Panc1 (cell line): ENCODE measurements at regions not wholly inside any gene's neighbourhood (a gene's known extent, or its start where the extent isn't known, plus 50 kb on each side); places are given as distances from the start of the nearest gene placed in this dataset.

ENCODE experiments used
- ATAC-seq: fragments of 200-7000 bp; cut with Tn5 transposase; 2 replicates; pipeline ENCODE4 v1.9.1; 2020; ENCODE audit warnings: mild to moderate bottlenecking, moderate library complexity
- BruUV-seq: library from RNA; stranded (reverse); fragments of 400-500 nt; replicated peaks from 2 replicates; lab custom pipeline; 2021; lab: Mats Ljungman, UMichigan
- CTCF ChIA-PET: fragments of 300-600 bp; sonication (Branson Sonifier 250); formaldehyde crosslinking; loops from one replicate; lab custom pipeline; 2022; ENCODE audit warnings: antibody characterized with exemption; lab: Charles Lee
- POLR2A ChIA-PET: fragments of 300-600 bp; sonication (Branson Sonifier 250); formaldehyde crosslinking; loops from one replicate; lab custom pipeline; 2022; ENCODE audit warnings: antibody characterized with exemption; lab: Charles Lee
- DNase-seq: peaks from one replicate; pipeline ENCODE4 v3.0.0-alpha.2; 2010; ENCODE audit warnings: low read depth, low spot score
- H3K27ac ChIP-seq: 2 replicates; pipeline ENCODE4 v1.5.1; 2011; ENCODE audit warnings: mild to moderate bottlenecking, low read length, inconsistent platforms
- H3K27me3 ChIP-seq: fragments of 200-500 bp; sonication (Bioruptor generic); 2 replicates; pipeline ENCODE4 v1.6.0; 2014; ENCODE audit warnings: low read length, inconsistent platforms; ENCODE audit not compliant: control insufficient read depth, insufficient read depth
- H3K36me3 ChIP-seq: fragments of 200-500 bp; sonication (Bioruptor generic); 2 replicates; pipeline ENCODE4 v1.5.1; 2014; ENCODE audit warnings: inconsistent platforms, mild to moderate bottlenecking, low read length, moderate library complexity; ENCODE audit not compliant: control insufficient read depth, insufficient read depth
- H3K4me1 ChIP-seq: 2 replicates; pipeline ENCODE4 v1.5.1; 2011; ENCODE audit warnings: inconsistent platforms, mild to moderate bottlenecking, low read length, moderate library complexity; ENCODE audit not compliant: control insufficient read depth, insufficient read depth
- H3K4me3 ChIP-seq, 2 experiments: 2 replicates each; pipeline ENCODE4 v1.5.1; 2011 to 2012; ENCODE audit warnings: low read depth in 2 of 2, low read length in 2 of 2, mild to moderate bottlenecking in 2 of 2, inconsistent platforms in 1 of 2, moderate library complexity in 1 of 2
- H3K9me3 ChIP-seq: fragments of 200-500 bp; sonication (Bioruptor generic); 2 replicates; pipeline ENCODE4 v1.5.1; 2014; ENCODE audit warnings: low read depth, mild to moderate bottlenecking, inconsistent platforms, low read length, moderate library complexity; ENCODE audit not compliant: control insufficient read depth, insufficient read depth
- POLR2AphosphoS5 ChIP-seq: IDR thresholded peaks from 2 replicates; pipeline ENCODE4 v1.6.1; 2012; ENCODE audit warnings: mild to moderate bottlenecking, low read depth, low read length, moderate library complexity
- SIN3A ChIP-seq: IDR thresholded peaks from 2 replicates; pipeline ENCODE4 v1.6.1; 2012; ENCODE audit warnings: low read depth, mild to moderate bottlenecking, low read length, moderate library complexity, borderline replicate concordance; ENCODE audit not compliant: insufficient read depth
- TCF7L2 ChIP-seq: IDR thresholded peaks from 2 replicates; pipeline ENCODE4 v1.6.1; 2011; ENCODE audit warnings: mild to moderate bottlenecking, low read depth, low read length, inconsistent platforms
- in situ Hi-C: cut with HindIII; loops from 2 replicates; pipeline ENCODE4 v1.10.0; 2016; ENCODE audit warnings: low sequenced_read_pairs, low pct_unique_long_range_greater_than_20kb
- intact Hi-C: fragments of 100-400 bp; cut with micrococcal nuclease; formaldehyde crosslinking; loops from one replicate; pipeline ENCODE4 v1.10.0; 2022; ENCODE audit not compliant: unreplicated experiment
- TF ChIP-seq, protein P1 (sequence below), 2 experiments: IDR thresholded peaks; 2 replicates each; pipeline ENCODE4 v1.6.1; 2011 to 2012; ENCODE audit warnings: low read depth in 2 of 2, control low read depth in 1 of 2, low read length in 1 of 2, mild to moderate bottlenecking in 1 of 2, moderate library complexity in 1 of 2; ENCODE audit not compliant: insufficient read depth in 1 of 2
- TF ChIP-seq, protein P2 (sequence below): fragments of 450-650 bp; IDR thresholded peaks from 2 replicates; pipeline ENCODE4 v1.5.1; 2017; ENCODE audit warnings: mild to moderate bottlenecking

DNA sequence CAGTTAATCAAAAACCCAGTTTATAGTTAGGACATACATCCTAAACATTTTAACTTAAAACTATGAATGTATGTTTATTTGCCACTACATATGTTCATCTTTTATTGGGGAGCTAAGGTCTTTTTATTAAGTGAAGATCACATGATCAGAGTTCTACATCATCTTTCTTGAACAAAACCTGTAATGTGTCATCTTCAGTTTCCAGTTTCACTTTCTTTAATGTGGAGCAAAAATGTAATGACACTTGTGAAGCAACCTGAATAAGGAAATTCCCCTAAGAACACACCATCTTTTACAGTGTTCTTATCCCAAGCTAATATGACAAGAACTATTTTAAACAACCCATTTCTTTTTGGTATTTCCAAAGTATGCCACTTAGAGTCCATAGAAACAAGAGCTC is 166.7 kb upstream of the BET1 start:
- ATAC-seq (no peak), DNase-seq (no peak)
- TF ChIP-seq, protein P1, sequence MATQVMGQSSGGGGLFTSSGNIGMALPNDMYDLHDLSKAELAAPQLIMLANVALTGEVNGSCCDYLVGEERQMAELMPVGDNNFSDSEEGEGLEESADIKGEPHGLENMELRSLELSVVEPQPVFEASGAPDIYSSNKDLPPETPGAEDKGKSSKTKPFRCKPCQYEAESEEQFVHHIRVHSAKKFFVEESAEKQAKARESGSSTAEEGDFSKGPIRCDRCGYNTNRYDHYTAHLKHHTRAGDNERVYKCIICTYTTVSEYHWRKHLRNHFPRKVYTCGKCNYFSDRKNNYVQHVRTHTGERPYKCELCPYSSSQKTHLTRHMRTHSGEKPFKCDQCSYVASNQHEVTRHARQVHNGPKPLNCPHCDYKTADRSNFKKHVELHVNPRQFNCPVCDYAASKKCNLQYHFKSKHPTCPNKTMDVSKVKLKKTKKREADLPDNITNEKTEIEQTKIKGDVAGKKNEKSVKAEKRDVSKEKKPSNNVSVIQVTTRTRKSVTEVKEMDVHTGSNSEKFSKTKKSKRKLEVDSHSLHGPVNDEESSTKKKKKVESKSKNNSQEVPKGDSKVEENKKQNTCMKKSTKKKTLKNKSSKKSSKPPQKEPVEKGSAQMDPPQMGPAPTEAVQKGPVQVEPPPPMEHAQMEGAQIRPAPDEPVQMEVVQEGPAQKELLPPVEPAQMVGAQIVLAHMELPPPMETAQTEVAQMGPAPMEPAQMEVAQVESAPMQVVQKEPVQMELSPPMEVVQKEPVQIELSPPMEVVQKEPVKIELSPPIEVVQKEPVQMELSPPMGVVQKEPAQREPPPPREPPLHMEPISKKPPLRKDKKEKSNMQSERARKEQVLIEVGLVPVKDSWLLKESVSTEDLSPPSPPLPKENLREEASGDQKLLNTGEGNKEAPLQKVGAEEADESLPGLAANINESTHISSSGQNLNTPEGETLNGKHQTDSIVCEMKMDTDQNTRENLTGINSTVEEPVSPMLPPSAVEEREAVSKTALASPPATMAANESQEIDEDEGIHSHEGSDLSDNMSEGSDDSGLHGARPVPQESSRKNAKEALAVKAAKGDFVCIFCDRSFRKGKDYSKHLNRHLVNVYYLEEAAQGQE (IDR thresholded peaks at IDR 0.05; ENCODE audit: insufficient read depth in 1 of 2, low read depth in 2 of 2, low read length in 1 of 2) = no peak
- no peak for TF ChIP-seq TCF7L2
- no peak for TF ChIP-seq POLR2AphosphoS5
- in situ Hi-C loops = no loop called here
- H3K9me3 ChIP-seq = no peaks in the 10 kb centered on the region
- no peak overlapping the region for H3K27ac ChIP-seq
- H3K27me3 ChIP-seq = no peaks in the 10 kb centered on the region
- no peaks in the 10 kb centered on the region for H3K4me1 ChIP-seq
- BruUV-seq = no TSS peak
- H3K36me3 ChIP-seq = no peaks in the 10 kb centered on the region
- ChIA-PET CTCF (no interaction called here), POLR2A (no interaction called here)
- no peak overlapping the region for H3K4me3 ChIP-seq
- intact Hi-C loops = no loop called here

GRCh38 chr7:94173436-94173835 is 169.3 kb upstream of the BET1 start:
- intact Hi-C loops (no loop called here), in situ Hi-C loops (no loop called here)
- Histone ChIP-seq H3K4me1 (no peaks in the 10 kb centered on the region), H3K9me3 (no peaks in the 10 kb centered on the region), H3K27ac (no peak overlapping the region), H3K36me3 (no peaks in the 10 kb centered on the region), H3K4me3 (no peak overlapping the region), H3K27me3 (no peaks in the 10 kb centered on the region)
- no TSS peak for BruUV-seq
- TF ChIP-seq, protein P1 (IDR thresholded peaks at IDR 0.05; ENCODE audit: insufficient read depth in 1 of 2, low read depth in 2 of 2, low read length in 1 of 2) = no peak
- TF ChIP-seq, protein P2, sequence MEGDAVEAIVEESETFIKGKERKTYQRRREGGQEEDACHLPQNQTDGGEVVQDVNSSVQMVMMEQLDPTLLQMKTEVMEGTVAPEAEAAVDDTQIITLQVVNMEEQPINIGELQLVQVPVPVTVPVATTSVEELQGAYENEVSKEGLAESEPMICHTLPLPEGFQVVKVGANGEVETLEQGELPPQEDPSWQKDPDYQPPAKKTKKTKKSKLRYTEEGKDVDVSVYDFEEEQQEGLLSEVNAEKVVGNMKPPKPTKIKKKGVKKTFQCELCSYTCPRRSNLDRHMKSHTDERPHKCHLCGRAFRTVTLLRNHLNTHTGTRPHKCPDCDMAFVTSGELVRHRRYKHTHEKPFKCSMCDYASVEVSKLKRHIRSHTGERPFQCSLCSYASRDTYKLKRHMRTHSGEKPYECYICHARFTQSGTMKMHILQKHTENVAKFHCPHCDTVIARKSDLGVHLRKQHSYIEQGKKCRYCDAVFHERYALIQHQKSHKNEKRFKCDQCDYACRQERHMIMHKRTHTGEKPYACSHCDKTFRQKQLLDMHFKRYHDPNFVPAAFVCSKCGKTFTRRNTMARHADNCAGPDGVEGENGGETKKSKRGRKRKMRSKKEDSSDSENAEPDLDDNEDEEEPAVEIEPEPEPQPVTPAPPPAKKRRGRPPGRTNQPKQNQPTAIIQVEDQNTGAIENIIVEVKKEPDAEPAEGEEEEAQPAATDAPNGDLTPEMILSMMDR = no peak
- TF ChIP-seq SIN3A (no peak), TCF7L2 (no peak), POLR2AphosphoS5 (no peak)
- ChIA-PET POLR2A (no interaction called here), CTCF (no interaction called here)
- ATAC-seq = no peak
- no peak for DNase-seq
